SK-N-SH (cell line): ENCODE measurements at regions not wholly inside any gene's neighbourhood (a gene's known extent, or its start where the extent isn't known, plus 50 kb on each side); places are given as distances from the start of the nearest gene placed in this dataset.

Experiments
- CTCF ChIA-PET: fragments of 300-600, 350-600 bp; formaldehyde crosslinking; extraction: SDS; loops from one replicate; lab custom pipeline; 2021; lab: Yijun Ruan, JAX
- POLR2A ChIA-PET: fragments of 350-600 bp; sonication (Branson Sonifier 250); formaldehyde crosslinking; extraction: SDS; loops from one replicate; lab custom pipeline; 2020; ENCODE audit warnings: antibody characterized with exemption, inconsistent platforms; lab: Yijun Ruan, JAX
- DNase-seq: peaks from one replicate; pipeline ENCODE4 v3.0.0; 2012
- H2AFZ ChIP-seq: fragments of 200-600 bp; sonication (generic); 2 replicates; pipeline ENCODE4 v1.8.1; 2016; ENCODE audit warnings: antibody characterized with exemption, mild to moderate bottlenecking, low read depth
- H3F3A ChIP-seq: fragments of 200-600 bp; sonication (generic); replicated peaks from 2 replicates; pipeline ENCODE3; 2016; ENCODE audit warnings: antibody characterized with exemption, mild to moderate bottlenecking; ENCODE audit not compliant: insufficient read depth
- H3K27ac ChIP-seq, 2 experiments: fragments of 200-500 bp in 1 of 2; fragments of 200-600 bp in 1 of 2; sonication (Bioruptor generic) in 1 of 2; sonication (generic), shearing (Covaris generic) in 1 of 2; 2 replicates each; pipeline versions ENCODE4 v1.5.1 to v1.6.1; 2014 to 2016; ENCODE audit warnings: low read depth in 2 of 2, inconsistent platforms in 1 of 2, low read length in 1 of 2, mild to moderate bottlenecking in 1 of 2, mixed read lengths in 1 of 2
- H3K27me3 ChIP-seq: fragments of 200-600 bp; sonication (generic), shearing (Covaris generic); 2 replicates; pipeline ENCODE4 v1.6.1; 2016; ENCODE audit warnings: mixed run types; ENCODE audit not compliant: insufficient read depth
- H3K36me3 ChIP-seq, 2 experiments: fragments of 200-500 bp in 1 of 2; fragments of 200-600 bp in 1 of 2; sonication (Bioruptor generic) in 1 of 2; sonication (generic) in 1 of 2; replicated peaks in 1 of 2; 2 replicates each; pipeline versions ENCODE3 to v1.5.1; 2014 to 2016; ENCODE audit warnings: low read length in 1 of 2, mild to moderate bottlenecking in 1 of 2; ENCODE audit not compliant: insufficient read depth in 2 of 2, control insufficient read depth in 1 of 2
- H3K4me1 ChIP-seq, 2 experiments: fragments of 200-500 bp in 1 of 2; fragments of 200-600 bp in 1 of 2; sonication (Bioruptor generic) in 1 of 2; sonication (generic), shearing (Covaris generic) in 1 of 2; 2 replicates each; pipeline versions ENCODE4 v1.5.1 to v1.6.1; 2014 to 2016; ENCODE audit warnings: low read depth in 1 of 2, low read length in 1 of 2, mixed run types in 1 of 2; ENCODE audit not compliant: insufficient read depth in 2 of 2, control insufficient read depth in 1 of 2
- H3K4me2 ChIP-seq: fragments of 200-600 bp; sonication (generic), shearing (Covaris generic); 2 replicates; pipeline ENCODE4 v1.6.1; 2017; ENCODE audit warnings: mixed run types
- H3K4me3 ChIP-seq, 2 experiments: fragments of 200-500 bp in 1 of 2; fragments of 200-600 bp in 1 of 2; sonication (Bioruptor generic) in 1 of 2; sonication (generic), shearing (Covaris generic) in 1 of 2; 2 replicates each; pipeline versions ENCODE4 v1.5.1 to v1.8.1; 2014 to 2016; ENCODE audit warnings: low read depth in 2 of 2, inconsistent platforms in 1 of 2, low read length in 1 of 2, mild to moderate bottlenecking in 1 of 2, mixed read lengths in 1 of 2, moderate library complexity in 1 of 2
- H3K79me2 ChIP-seq: fragments of 200-600 bp; sonication (generic); 2 replicates; pipeline ENCODE4 v1.8.1; 2017; ENCODE audit warnings: mild to moderate bottlenecking; ENCODE audit not compliant: insufficient read depth
- H3K9ac ChIP-seq: fragments of 200-600 bp; sonication (generic); 2 replicates; pipeline ENCODE4 v1.6.1; 2017; ENCODE audit warnings: mixed run types
- H3K9me2 ChIP-seq: fragments of 200-600 bp; sonication (generic); 2 replicates; pipeline ENCODE4 v1.6.1; 2017; ENCODE audit warnings: mixed run types
- H3K9me3 ChIP-seq: fragments of 200-600 bp; sonication (generic); 2 replicates; pipeline ENCODE4 v1.6.1; 2017; ENCODE audit warnings: mixed run types, mild to moderate bottlenecking, moderate library complexity
- H4K20me1 ChIP-seq: fragments of 200-600 bp; sonication (generic); 2 replicates; pipeline ENCODE4 v1.6.1; 2017; ENCODE audit warnings: mild to moderate bottlenecking, mixed run types; ENCODE audit not compliant: insufficient read depth
- CHD2 ChIP-seq: fragments of 150-350 bp; IDR thresholded peaks from 2 replicates; pipeline ENCODE4 v1.6.1; 2018; ENCODE audit warnings: low read length; ENCODE audit not compliant: partially characterized antibody
- EP300 ChIP-seq, 2 experiments: IDR thresholded peaks; 2 replicates each; pipeline versions ENCODE4 v1.4.0 to v1.6.1; 2012; ENCODE audit warnings: borderline replicate concordance in 1 of 2, low read depth in 1 of 2, low read length in 1 of 2
- IRF3 ChIP-seq: fragments of 150-350 bp; IDR thresholded peaks from 2 replicates; pipeline ENCODE4 v1.6.1; 2016; ENCODE audit warnings: mild to moderate bottlenecking, low read depth, low read length
- MXI1 ChIP-seq: IDR thresholded peaks from 2 replicates; pipeline ENCODE4 v1.6.1; 2012; ENCODE audit warnings: mild to moderate bottlenecking, low read depth, low read length, improper control_type of control experiment
- NFIC ChIP-seq: IDR thresholded peaks from 2 replicates; pipeline ENCODE4 v1.4.0; 2012; ENCODE audit warnings: borderline replicate concordance
- PBX3 ChIP-seq: IDR thresholded peaks from 2 replicates; pipeline ENCODE4; 2012
- RAD21 ChIP-seq: IDR thresholded peaks from 2 replicates; pipeline ENCODE4 v1.6.1; 2012; ENCODE audit warnings: mild to moderate bottlenecking, low read length
- REST ChIP-seq: IDR thresholded peaks from 2 replicates; pipeline ENCODE4 v1.6.1; 2012; ENCODE audit warnings: mild to moderate bottlenecking, low read depth, low read length, moderate library complexity
- RXRA ChIP-seq: IDR thresholded peaks from 2 replicates; pipeline ENCODE4 v1.4.0; 2012; ENCODE audit warnings: low read depth, mild to moderate bottlenecking, borderline replicate concordance
- SIN3A ChIP-seq: IDR thresholded peaks from 2 replicates; pipeline ENCODE4 v1.6.1; 2012; ENCODE audit warnings: low read depth, mild to moderate bottlenecking, low read length, moderate library complexity, borderline replicate concordance
- TCF12 ChIP-seq: IDR thresholded peaks from 2 replicates; pipeline ENCODE4 v1.4.0; 2012
- USF2 ChIP-seq: fragments of 150-350 bp; IDR thresholded peaks from 2 replicates; pipeline ENCODE4 v1.6.1; 2017; ENCODE audit warnings: antibody characterized with exemption, low read length, low read depth, borderline replicate concordance
- ZBTB33 ChIP-seq: IDR thresholded peaks from 2 replicates; pipeline ENCODE4 v1.4.0; 2012; ENCODE audit warnings: low read depth, borderline replicate concordance
- WGBS: methylation state at CpG from one replicate; pipeline ENCODE4 v1.1.6; 2017; ENCODE audit warnings: low lambda C conversion rate; 5-methylcytosine and 5-hydroxymethylcytosine counted together

- WGBS: 32% methylated on average over 12 of the region's 12 CpGs
- H3K4me1 ChIP-seq: no peaks in the 10 kb centered on the region
- no peaks in the 10 kb centered on the region for H3K36me3 ChIP-seq
- H3K9me2 ChIP-seq: no peaks in the 10 kb centered on the region
- ChIA-PET CTCF (interaction anchor here (0.8 to 1.4 kb wide), 2 partner anchors 10 to 30 kb away, joined by 3 read pairs; no protein-coding TSS in a partner anchor), POLR2A (no interaction called here)
- H3K4me2 ChIP-seq: no peak overlapping the region
- H3K9ac ChIP-seq: no peak overlapping the region
- H3K79me2 ChIP-seq: no peaks in the 10 kb centered on the region
- H3K27me3 ChIP-seq: no peaks in the 10 kb centered on the region
- no peak for DNase-seq
- H3F3A ChIP-seq: no peaks in the 10 kb centered on the region
- TF ChIP-seq SIN3A: no peak
- no peak for TF ChIP-seq MXI1
- no peak for TF ChIP-seq CHD2
- H3K9me3 ChIP-seq: no peaks in the 10 kb centered on the region
- H3K27ac ChIP-seq: no peak overlapping the region
- no peak overlapping the region for H2AFZ ChIP-seq
- H4K20me1 ChIP-seq: no peaks in the 10 kb centered on the region
- no peak overlapping the region for H3K4me3 ChIP-seq
Measured at GRCh38 chr10:130422366-130423324, 286.5 kb downstream of the GLRX3 start.

GRCh38 chr10:130423455-130424305 lies 287.5 kb downstream of the GLRX3 start:
- DNase-seq: no peak
- Histone ChIP-seq H3K9ac (no peak overlapping the region), H3K36me3 (no peaks in the 10 kb centered on the region), H2AFZ (no peak overlapping the region), H3K27ac (no peak overlapping the region), H3K4me1 (no peaks in the 10 kb centered on the region)
- TF ChIP-seq NFIC (no peak), EP300 (IDR thresholded peaks at IDR 0.05; ENCODE audit: borderline replicate concordance in 1 of 2, low read depth in 1 of 2, low read length in 1 of 2) (no peak), RXRA (no peak), PBX3 (no peak), RAD21 (no peak), REST (no peak), TCF12 (no peak), SIN3A (no peak), IRF3 (no peak), USF2 (no peak), ZBTB33 (no peak)
- TF ChIP-seq, all 33 proteins: peak for 0
- Histone ChIP-seq H3K4me2 (no peak overlapping the region), H4K20me1 (no peaks in the 10 kb centered on the region), H3K9me2 (no peaks in the 10 kb centered on the region), H3K4me3 (no peak overlapping the region), H3F3A (no peaks in the 10 kb centered on the region), H3K79me2 (no peaks in the 10 kb centered on the region), H3K9me3 (no peaks in the 10 kb centered on the region), H3K27me3 (no peaks in the 10 kb centered on the region)
- ChIA-PET POLR2A (no interaction called here), CTCF (interaction anchor here (0.8 to 1.4 kb wide), 2 partner anchors 9 to 29 kb away, joined by 3 read pairs; no protein-coding TSS in a partner anchor)
- 36% methylated on average over 16 of the region's 21 CpGs for WGBS
